HG03139 (cell line): ENCODE measurements at regions not wholly inside any gene's neighbourhood (a gene's known extent, or its start where the extent isn't known, plus 50 kb on each side); places are given as distances from the start of the nearest gene placed in this dataset.
"Not testable (repeated sequence)": the region's sequence is repeated elsewhere in the genome, so short reads cannot be mapped to it uniquely, and the experiment has no call there.

Experiments used
- ATAC-seq: cut with Tn5 transposase; IDR thresholded peaks from one replicate; pipeline ENCODE4 v1.9.1; 2021; ENCODE audit not compliant: unreplicated experiment

- ATAC-seq, result no peak
Measured at GRCh38 chr6:134416418-134417154, 98.7 kb upstream of the SGK1 start.

- ATAC-seq, result no peak
Measured at GRCh38 chr6:134415656-134416055, 97.7 kb upstream of the SGK1 start.

- no peak for ATAC-seq
Measured at GRCh38 chr6:134415194-134415593, 97.3 kb upstream of the SGK1 start.

GRCh38 chr6:134414793-134415192 is 96.9 kb upstream of the SGK1 start:
- ATAC-seq, result no peak

- no peak for ATAC-seq
Measured at GRCh38 chr6:134413241-134413643, 95.3 kb upstream of the SGK1 start.

- ATAC-seq, result no peak
Measured at GRCh38 chr6:134410541-134410940, 92.6 kb upstream of the SGK1 start.

- ATAC-seq, result no peak
Measured at GRCh38 chr6:134407791-134408190, 89.9 kb upstream of the SGK1 start.

GRCh38 chr6:134406311-134406710 is 88.4 kb upstream of the SGK1 start:
- no peak for ATAC-seq

GRCh38 chr6:134405386-134406087 is 87.6 kb upstream of the SGK1 start:
- ATAC-seq, result no peak

- not testable (repeated sequence) for ATAC-seq
Measured at GRCh38 chr6:134403312-134403711, 85.4 kb upstream of the SGK1 start.

GRCh38 chr6:134402372-134402984 is 84.6 kb upstream of the SGK1 start:
- no peak for ATAC-seq

GRCh38 chr6:134400941-134401340 is 83.0 kb upstream of the SGK1 start:
- ATAC-seq, result no peak

GRCh38 chr6:134398453-134398852 is 80.5 kb upstream of the SGK1 start:
- ATAC-seq, result no peak

- ATAC-seq, result no peak
Measured at GRCh38 chr6:134397676-134398075, 79.8 kb upstream of the SGK1 start.

GRCh38 chr6:134394905-134395304 is 77.0 kb upstream of the SGK1 start:
- no peak for ATAC-seq

- ATAC-seq, result no peak
Measured at GRCh38 chr6:134394208-134394607, 76.3 kb upstream of the SGK1 start.

GRCh38 chr6:134391205-134391604 is 73.3 kb upstream of the SGK1 start:
- no peak for ATAC-seq

GRCh38 chr6:134389658-134390057 is 71.7 kb upstream of the SGK1 start:
- ATAC-seq, result no peak

- no peak for ATAC-seq
Measured at GRCh38 chr6:134389129-134389528, 71.2 kb upstream of the SGK1 start.

- not testable (repeated sequence) for ATAC-seq
Measured at GRCh38 chr6:134386482-134386881, 68.6 kb upstream of the SGK1 start.

- ATAC-seq, result no peak
Measured at GRCh38 chr6:134381959-134382358, 64.0 kb upstream of the SGK1 start.

- no peak for ATAC-seq
Measured at GRCh38 chr6:134379599-134379998, 61.7 kb upstream of the SGK1 start.
